ENCODE measurements at regions not wholly inside any gene's neighbourhood (a gene's known extent, or its start where the extent isn't known, plus 50 kb on each side); places are given as distances from the start of the nearest gene placed in this dataset.

DNA sequence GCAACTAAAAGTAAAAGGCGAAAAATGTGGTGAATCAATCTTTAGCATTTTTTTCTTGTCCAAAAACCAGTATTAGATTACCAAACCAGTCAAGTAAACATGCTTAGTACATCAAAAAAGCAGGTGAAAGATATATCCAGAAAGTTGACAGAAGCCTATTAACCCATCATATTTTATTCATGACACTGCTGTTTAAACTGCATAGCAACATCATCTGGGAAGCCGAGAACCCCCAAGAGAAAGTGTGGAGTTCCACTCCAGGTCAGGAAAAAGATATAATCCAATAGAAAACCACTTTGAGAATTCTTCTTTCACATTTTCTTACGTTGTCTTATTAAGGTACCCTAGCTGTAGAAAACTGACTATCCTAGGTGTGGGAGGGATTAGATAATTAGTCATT is 466.8 kb upstream of the CDH8 start:
- no peaks in the 10 kb centered on the region for H3K9me3 ChIP-seq (ENCODE audit: control insufficient read depth, low read depth, low read length)

DNA sequence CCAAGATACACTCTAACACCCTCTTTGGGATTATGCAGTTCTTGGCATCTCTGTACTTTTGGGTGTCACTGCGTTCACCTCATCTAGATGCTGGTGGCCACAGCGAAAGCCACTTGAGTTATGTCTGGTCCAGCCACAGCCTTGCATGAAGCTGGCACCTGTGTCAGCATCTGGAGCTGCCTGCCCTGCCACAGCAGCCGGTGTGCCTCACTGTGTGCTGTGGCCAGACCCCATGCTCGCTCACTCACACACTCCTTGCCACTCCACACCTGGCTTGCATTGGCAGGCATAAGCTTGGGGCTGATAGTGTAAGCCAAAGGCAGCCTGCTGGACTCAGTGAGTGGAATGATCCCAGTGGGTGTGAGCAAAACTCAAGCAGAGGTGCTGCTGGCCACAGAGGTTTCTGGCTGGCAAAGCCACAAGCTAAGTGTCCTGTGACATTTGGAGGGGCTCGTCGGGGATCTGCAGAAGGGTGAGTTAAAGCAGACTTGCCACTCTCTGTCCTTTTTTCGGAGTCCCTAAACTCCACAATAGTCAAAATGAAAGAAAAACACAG is 442.7 kb upstream of the CDH8 start:
- H4K20me1 ChIP-seq (ENCODE audit: control insufficient read depth, extremely low read depth, insufficient read depth, low read length): no peaks in the 10 kb centered on the region
- H3K9ac ChIP-seq (ENCODE audit: control insufficient read depth, extremely low read depth, insufficient read depth, low read length): no peak overlapping the region
- H3K4me2 ChIP-seq (ENCODE audit: control insufficient read depth, extremely low read depth, insufficient read depth, low read depth, low read length): no peak overlapping the region
- DNase-seq (ENCODE audit: low read depth, low spot score) (no peak), FAIRE-seq (no peak)
- H3K36me3 ChIP-seq (ENCODE audit: control insufficient read depth in 2 of 2, extremely low read depth in 1 of 2, insufficient read depth in 2 of 2, low read length in 2 of 2): no peaks in the 10 kb centered on the region
- no peak overlapping the region for H3K27ac ChIP-seq (ENCODE audit: control insufficient read depth, insufficient read depth, low read length)
- H3K4me3 ChIP-seq (ENCODE audit: control insufficient read depth in 2 of 3, extremely low read depth in 1 of 3, insufficient read depth in 2 of 3, low read depth in 1 of 3, low read length in 3 of 3): no peak overlapping the region
- H3K9me1 ChIP-seq (ENCODE audit: control insufficient read depth, extremely low read depth, insufficient read depth, low read length): no peaks in the 10 kb centered on the region
- H3K4me1 ChIP-seq (ENCODE audit: control insufficient read depth, extremely low read depth, insufficient read depth, low read length): no peaks in the 10 kb centered on the region
- H2AFZ ChIP-seq (ENCODE audit: control insufficient read depth, low read length): no peak overlapping the region
- TF ChIP-seq EZH2 (IDR thresholded peaks at IDR 0.05; ENCODE audit: low read length): no peak
- TF ChIP-seq, protein P1, sequence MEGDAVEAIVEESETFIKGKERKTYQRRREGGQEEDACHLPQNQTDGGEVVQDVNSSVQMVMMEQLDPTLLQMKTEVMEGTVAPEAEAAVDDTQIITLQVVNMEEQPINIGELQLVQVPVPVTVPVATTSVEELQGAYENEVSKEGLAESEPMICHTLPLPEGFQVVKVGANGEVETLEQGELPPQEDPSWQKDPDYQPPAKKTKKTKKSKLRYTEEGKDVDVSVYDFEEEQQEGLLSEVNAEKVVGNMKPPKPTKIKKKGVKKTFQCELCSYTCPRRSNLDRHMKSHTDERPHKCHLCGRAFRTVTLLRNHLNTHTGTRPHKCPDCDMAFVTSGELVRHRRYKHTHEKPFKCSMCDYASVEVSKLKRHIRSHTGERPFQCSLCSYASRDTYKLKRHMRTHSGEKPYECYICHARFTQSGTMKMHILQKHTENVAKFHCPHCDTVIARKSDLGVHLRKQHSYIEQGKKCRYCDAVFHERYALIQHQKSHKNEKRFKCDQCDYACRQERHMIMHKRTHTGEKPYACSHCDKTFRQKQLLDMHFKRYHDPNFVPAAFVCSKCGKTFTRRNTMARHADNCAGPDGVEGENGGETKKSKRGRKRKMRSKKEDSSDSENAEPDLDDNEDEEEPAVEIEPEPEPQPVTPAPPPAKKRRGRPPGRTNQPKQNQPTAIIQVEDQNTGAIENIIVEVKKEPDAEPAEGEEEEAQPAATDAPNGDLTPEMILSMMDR (optimal IDR thresholded peaks at IDR 0.05 in 1 of 3, IDR thresholded peaks at IDR 0.05 in 1 of 3, conservative IDR thresholded peaks at IDR 0.05 in 1 of 3; ENCODE audit: extremely low read depth in 1 of 3, insufficient read depth in 2 of 3, low read length in 3 of 3): no peak
- H3K27me3 ChIP-seq (ENCODE audit: control insufficient read depth, extremely low read depth, insufficient read depth, low read length): no peaks in the 10 kb centered on the region
- peaks cover 9% of the 10 kb centered on the region for H3K9me3 ChIP-seq (ENCODE audit: control insufficient read depth, low read depth, low read length)
- dilution Hi-C loops (cut with MboI; ENCODE audit: extremely low pct_ligation_motif_present, low sequenced_read_pairs): no loop called here
- no peaks in the 10 kb centered on the region for H3K79me2 ChIP-seq (ENCODE audit: control insufficient read depth, insufficient read depth, low read length)

More for the DNA sequence above, 466.8 kb upstream of the CDH8 start:
- Histone ChIP-seq H3K9me1 (ENCODE audit: control insufficient read depth, extremely low read depth, insufficient read depth, low read length) (no peaks in the 10 kb centered on the region), H3K4me2 (ENCODE audit: control insufficient read depth, extremely low read depth, insufficient read depth, low read depth, low read length) (no peak overlapping the region), H2AFZ (ENCODE audit: control insufficient read depth, low read length) (no peak overlapping the region), H3K4me3 (ENCODE audit: control insufficient read depth in 2 of 3, extremely low read depth in 1 of 3, insufficient read depth in 2 of 3, low read depth in 1 of 3, low read length in 3 of 3) (no peak overlapping the region), H3K36me3 (ENCODE audit: control insufficient read depth in 2 of 2, extremely low read depth in 1 of 2, insufficient read depth in 2 of 2, low read length in 2 of 2) (no peaks in the 10 kb centered on the region), H3K9ac (ENCODE audit: control insufficient read depth, extremely low read depth, insufficient read depth, low read length) (no peak overlapping the region), H3K4me1 (ENCODE audit: control insufficient read depth, extremely low read depth, insufficient read depth, low read length) (no peaks in the 10 kb centered on the region), H3K79me2 (ENCODE audit: control insufficient read depth, insufficient read depth, low read length) (no peaks in the 10 kb centered on the region), H3K27me3 (ENCODE audit: control insufficient read depth, extremely low read depth, insufficient read depth, low read length) (no peaks in the 10 kb centered on the region), H3K27ac (ENCODE audit: control insufficient read depth, insufficient read depth, low read length) (no peak overlapping the region), H4K20me1 (ENCODE audit: control insufficient read depth, extremely low read depth, insufficient read depth, low read length) (no peaks in the 10 kb centered on the region)
- DNase-seq (ENCODE audit: low read depth, low spot score) (no peak), FAIRE-seq (no peak)
- TF ChIP-seq, protein P1 (optimal IDR thresholded peaks at IDR 0.05 in 1 of 3, IDR thresholded peaks at IDR 0.05 in 1 of 3, conservative IDR thresholded peaks at IDR 0.05 in 1 of 3; ENCODE audit: extremely low read depth in 1 of 3, insufficient read depth in 2 of 3, low read length in 3 of 3): no peak
- no peak for TF ChIP-seq EZH2 (IDR thresholded peaks at IDR 0.05; ENCODE audit: low read length)
- dilution Hi-C loops (cut with MboI; ENCODE audit: extremely low pct_ligation_motif_present, low sequenced_read_pairs): no loop called here

Data from keratinocyte (primary cell).